Fibroblast of the aortic adventitia (primary cell): ENCODE measurements at regions not wholly inside any gene's neighbourhood (a gene's known extent, or its start where the extent isn't known, plus 50 kb on each side); places are given as distances from the start of the nearest gene placed in this dataset.

Experiments
- DNase-seq: peaks from one replicate; pipeline ENCODE4 v3.0.0-alpha.2; 2010; ENCODE audit warnings: low read depth
- H3K4me3 ChIP-seq: 2 replicates; pipeline ENCODE4 v1.5.1; 2011; ENCODE audit warnings: low read depth, mild to moderate bottlenecking, control low read depth, low read length, moderate library complexity
- TF ChIP-seq, protein P1 (sequence below): IDR thresholded peaks from 2 replicates; pipeline ENCODE4 v1.5.1; 2011; ENCODE audit warnings: mild to moderate bottlenecking, low read length, control low read depth, inconsistent platforms; ENCODE audit not compliant: insufficient read depth

DNA sequence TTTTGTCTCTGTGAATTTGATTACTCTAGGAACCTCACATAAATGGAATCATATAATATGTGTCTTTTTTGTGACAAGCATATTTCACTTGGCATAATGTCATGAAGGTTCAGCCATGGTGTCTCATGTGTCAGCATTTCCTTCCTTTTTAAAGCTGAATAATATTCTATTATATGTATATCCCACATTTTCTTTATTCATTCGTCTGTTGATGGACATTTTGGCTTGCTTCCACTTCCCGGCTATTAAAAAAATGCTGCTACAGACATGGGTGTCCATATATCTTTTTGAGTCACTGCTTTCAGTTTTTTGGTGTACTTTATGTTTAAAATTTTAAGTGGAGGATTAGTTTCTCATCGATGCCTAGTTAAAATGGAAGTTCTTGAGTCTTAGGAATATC is 59.8 kb upstream of the C5orf63 start:
- TF ChIP-seq, protein P1, sequence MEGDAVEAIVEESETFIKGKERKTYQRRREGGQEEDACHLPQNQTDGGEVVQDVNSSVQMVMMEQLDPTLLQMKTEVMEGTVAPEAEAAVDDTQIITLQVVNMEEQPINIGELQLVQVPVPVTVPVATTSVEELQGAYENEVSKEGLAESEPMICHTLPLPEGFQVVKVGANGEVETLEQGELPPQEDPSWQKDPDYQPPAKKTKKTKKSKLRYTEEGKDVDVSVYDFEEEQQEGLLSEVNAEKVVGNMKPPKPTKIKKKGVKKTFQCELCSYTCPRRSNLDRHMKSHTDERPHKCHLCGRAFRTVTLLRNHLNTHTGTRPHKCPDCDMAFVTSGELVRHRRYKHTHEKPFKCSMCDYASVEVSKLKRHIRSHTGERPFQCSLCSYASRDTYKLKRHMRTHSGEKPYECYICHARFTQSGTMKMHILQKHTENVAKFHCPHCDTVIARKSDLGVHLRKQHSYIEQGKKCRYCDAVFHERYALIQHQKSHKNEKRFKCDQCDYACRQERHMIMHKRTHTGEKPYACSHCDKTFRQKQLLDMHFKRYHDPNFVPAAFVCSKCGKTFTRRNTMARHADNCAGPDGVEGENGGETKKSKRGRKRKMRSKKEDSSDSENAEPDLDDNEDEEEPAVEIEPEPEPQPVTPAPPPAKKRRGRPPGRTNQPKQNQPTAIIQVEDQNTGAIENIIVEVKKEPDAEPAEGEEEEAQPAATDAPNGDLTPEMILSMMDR: no peak
- H3K4me3 ChIP-seq: no peak overlapping the region
- no peak for DNase-seq

- TF ChIP-seq, protein P1: no peak
- DNase-seq: no peak
- no peak overlapping the region for H3K4me3 ChIP-seq
Measured at GRCh38 chr5:127136908-127137307, 63.6 kb upstream of the C5orf63 start.

GRCh38 chr5:127143722-127144121 is 70.4 kb upstream of the C5orf63 start:
- H3K4me3 ChIP-seq: no peak overlapping the region
- TF ChIP-seq, protein P1: no peak
- no peak for DNase-seq

DNA sequence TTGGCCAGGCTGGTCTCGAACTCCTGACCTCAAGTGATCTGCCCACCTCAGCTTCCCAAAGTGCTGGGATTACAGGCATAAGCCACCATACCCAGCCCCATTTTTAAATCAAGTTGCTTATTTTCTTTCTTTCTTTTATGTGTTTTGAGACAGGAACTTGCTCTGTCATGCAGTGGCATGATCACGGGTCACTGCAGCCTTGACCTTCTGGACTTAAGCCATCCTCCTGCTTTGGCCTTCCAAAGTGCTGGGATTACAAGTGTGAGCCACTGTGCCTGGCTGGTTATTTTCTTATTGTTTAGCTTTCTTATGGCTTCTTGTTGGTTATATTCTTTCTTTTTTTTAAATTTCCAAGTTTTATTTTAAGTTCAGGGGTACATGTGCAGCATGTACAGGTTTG is 79.7 kb upstream of the C5orf63 start:
- H3K4me3 ChIP-seq: no peak overlapping the region
- TF ChIP-seq, protein P1: no peak
- no peak for DNase-seq

DNA sequence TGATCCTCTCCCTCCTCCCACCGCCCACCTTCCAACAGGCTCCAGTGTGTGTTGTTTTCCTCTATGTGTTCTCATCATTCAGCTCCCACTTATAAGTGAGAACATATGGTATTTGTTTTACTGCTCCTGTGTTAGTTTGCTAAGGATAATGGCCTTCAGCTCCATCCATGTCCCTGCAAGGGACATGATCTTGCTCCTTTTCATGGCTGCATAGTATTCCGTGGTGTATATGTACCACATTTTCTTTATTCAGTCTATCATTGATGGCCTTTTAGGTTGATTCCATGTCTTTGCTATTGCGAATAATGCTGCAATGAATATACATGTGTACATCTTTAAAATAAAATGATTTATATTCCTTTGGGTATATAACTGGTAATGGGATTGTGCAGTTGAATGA is 80.2 kb upstream of the C5orf63 start:
- TF ChIP-seq, protein P1: no peak
- DNase-seq: no peak
- H3K4me3 ChIP-seq: no peak overlapping the region

DNA sequence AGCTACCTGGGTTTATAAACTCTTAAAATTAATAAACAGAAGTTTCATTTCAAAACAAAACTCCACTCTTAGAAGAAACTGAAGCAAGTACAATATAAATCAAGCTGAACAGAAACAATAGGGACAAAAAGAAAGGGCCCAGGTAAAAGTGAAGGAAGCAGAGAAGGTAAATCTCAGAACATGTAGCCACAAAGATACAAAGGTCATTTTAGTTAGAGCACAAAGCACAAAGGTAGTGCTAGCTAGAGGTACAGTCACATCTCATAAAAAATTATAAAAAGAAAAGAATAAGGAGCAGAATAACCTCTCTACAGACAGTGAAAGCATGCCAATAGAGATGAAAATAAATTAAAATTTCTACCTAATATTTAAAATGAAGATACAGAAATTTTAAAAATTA is 90.4 kb upstream of the C5orf63 start:
- TF ChIP-seq, protein P1: no peak
- DNase-seq: no peak
- no peak overlapping the region for H3K4me3 ChIP-seq

GRCh38 chr5:127170918-127171600 is 97.8 kb upstream of the C5orf63 start:
- TF ChIP-seq, protein P1: no peak
- H3K4me3 ChIP-seq: no peak overlapping the region
- DNase-seq: no peak
